Muscle layer of colon (tissue), 2 donors: ENCODE measurements at regions not wholly inside any gene's neighbourhood (a gene's known extent, or its start where the extent isn't known, plus 50 kb on each side); places are given as distances from the start of the nearest gene placed in this dataset.

ENCODE experiments used
- H3K27ac ChIP-seq: one replicate; pipeline ENCODE4 v1.7.0; 2013; ENCODE audit warnings: low read depth, mild to moderate bottlenecking, low read length, moderate library complexity
- H3K27me3 ChIP-seq, 2 donors: one replicate each; pipeline ENCODE4 v1.7.0; 2013; ENCODE audit warnings: low read length in 2 of 2, mild to moderate bottlenecking in 2 of 2; ENCODE audit not compliant: insufficient read depth in 2 of 2, control insufficient read depth in 1 of 2
- H3K36me3 ChIP-seq: one replicate; pipeline ENCODE4 v1.7.0; 2013; ENCODE audit warnings: mild to moderate bottlenecking, low read length; ENCODE audit not compliant: insufficient read depth
- H3K4me1 ChIP-seq: one replicate; pipeline ENCODE4 v1.7.0; 2013; ENCODE audit warnings: mild to moderate bottlenecking, low read length; ENCODE audit not compliant: insufficient read depth
- H3K4me3 ChIP-seq, 2 donors: one replicate each; pipeline ENCODE4 v1.7.0; 2013; ENCODE audit warnings: low read length in 2 of 2, low read depth in 1 of 2, mild to moderate bottlenecking in 1 of 2, moderate library complexity in 1 of 2
- H3K9ac ChIP-seq: one replicate; pipeline ENCODE4 v1.7.0; 2013; ENCODE audit warnings: low read length
- H3K9me3 ChIP-seq: one replicate; pipeline ENCODE4 v1.7.0; 2013; ENCODE audit warnings: mild to moderate bottlenecking, low read length
- donor health status: abdominal sarcoma.
- donor health status: Adenocarcinoma of cecum.

- Histone ChIP-seq H3K27me3 (no peaks in the 10 kb centered on the region), H3K27ac (no peak overlapping the region), H3K4me3 (no peak overlapping the region), H3K36me3 (no peaks in the 10 kb centered on the region), H3K4me1 (no peaks in the 10 kb centered on the region), H3K9ac (no peak overlapping the region), H3K9me3 (no peaks in the 10 kb centered on the region)
Observed at GRCh38 chr12:90203556-90203955, 494.9 kb upstream of the ATP2B1 start.

DNA sequence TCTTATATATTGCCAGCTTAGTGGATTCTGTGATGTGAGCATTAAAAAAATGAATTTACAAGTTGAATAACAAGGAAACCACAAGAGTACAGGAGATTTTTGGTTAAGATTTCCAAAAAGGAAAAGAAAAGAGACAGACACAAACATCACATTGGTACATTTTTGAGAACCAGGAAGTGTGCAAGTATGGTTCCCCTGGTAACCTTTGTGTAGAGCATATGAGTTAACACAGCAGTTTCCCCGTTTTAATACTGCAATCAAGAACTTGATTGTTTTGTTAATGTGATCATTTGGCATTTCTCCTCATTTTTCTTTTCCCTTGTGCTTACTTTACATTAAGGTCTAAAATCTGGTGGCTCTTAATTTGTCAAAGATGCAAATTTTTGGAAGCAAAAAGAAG is 490.4 kb upstream of the ATP2B1 start:
- no peak overlapping the region for H3K27ac ChIP-seq
- H3K9me3 ChIP-seq = no peaks in the 10 kb centered on the region
- H3K36me3 ChIP-seq = no peaks in the 10 kb centered on the region
- H3K4me1 ChIP-seq = no peaks in the 10 kb centered on the region
- H3K9ac ChIP-seq = no peak overlapping the region
- no peaks in the 10 kb centered on the region for H3K27me3 ChIP-seq
- H3K4me3 ChIP-seq = no peak overlapping the region

GRCh38 chr12:90193500-90193899 is 484.9 kb upstream of the ATP2B1 start:
- Histone ChIP-seq H3K36me3 (no peaks in the 10 kb centered on the region), H3K9me3 (no peaks in the 10 kb centered on the region), H3K4me1 (no peaks in the 10 kb centered on the region), H3K27me3 (no peaks in the 10 kb centered on the region), H3K4me3 (no peak overlapping the region), H3K27ac (no peak overlapping the region), H3K9ac (no peak overlapping the region)

DNA sequence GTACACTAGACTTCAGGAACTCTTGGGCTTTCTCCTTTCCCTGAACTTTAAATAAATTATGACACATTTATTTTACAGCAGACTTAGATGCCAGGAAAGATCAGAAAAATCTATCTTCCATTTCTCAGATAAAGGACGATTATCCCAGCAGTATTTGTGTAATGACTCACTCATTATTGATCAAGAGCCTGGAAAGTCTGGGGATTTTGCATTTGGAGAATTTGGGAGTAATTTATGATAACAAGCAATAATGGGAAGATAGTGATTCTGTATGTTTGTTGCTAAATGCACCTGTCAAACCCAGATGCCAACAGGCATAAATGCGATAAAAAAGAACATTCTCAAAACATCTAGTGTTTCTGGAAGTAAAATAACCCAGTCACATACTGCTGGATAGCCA is 480.2 kb upstream of the ATP2B1 start:
- H3K4me3 ChIP-seq = no peak overlapping the region
- H3K27ac ChIP-seq = no peak overlapping the region
- H3K9ac ChIP-seq = no peak overlapping the region
- H3K36me3 ChIP-seq = no peaks in the 10 kb centered on the region
- no peaks in the 10 kb centered on the region for H3K4me1 ChIP-seq
- H3K27me3 ChIP-seq = no peaks in the 10 kb centered on the region
- H3K9me3 ChIP-seq = no peaks in the 10 kb centered on the region

- no peak overlapping the region for H3K27ac ChIP-seq
- no peak overlapping the region for H3K4me3 ChIP-seq
- H3K36me3 ChIP-seq = no peaks in the 10 kb centered on the region
- H3K9ac ChIP-seq = no peak overlapping the region
- H3K4me1 ChIP-seq = no peaks in the 10 kb centered on the region
- H3K27me3 ChIP-seq = no peaks in the 10 kb centered on the region
- H3K9me3 ChIP-seq = no peaks in the 10 kb centered on the region
Observed at GRCh38 chr12:90183201-90183600, 474.6 kb upstream of the ATP2B1 start.

DNA sequence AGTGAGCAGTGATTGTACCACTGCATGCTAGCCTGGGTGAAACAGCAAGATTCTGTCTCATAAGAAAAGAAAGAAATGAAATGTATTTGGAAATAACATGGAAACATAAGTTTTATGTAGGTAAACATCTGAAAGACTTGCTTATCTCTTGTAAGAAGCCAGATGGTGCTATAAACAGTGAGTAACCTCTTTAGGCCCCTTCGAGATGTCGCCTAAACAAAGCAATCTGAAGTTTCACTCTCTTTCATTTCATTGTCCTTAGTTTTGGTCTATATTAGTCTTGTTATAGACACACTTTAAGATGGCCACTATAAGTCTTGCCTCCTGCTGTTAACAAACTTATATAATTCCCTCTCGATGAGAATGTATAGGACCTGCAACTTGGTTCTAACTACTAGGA is 472.6 kb upstream of the ATP2B1 start:
- H3K4me3 ChIP-seq = no peak overlapping the region
- no peaks in the 10 kb centered on the region for H3K9me3 ChIP-seq
- H3K27ac ChIP-seq = no peak overlapping the region
- H3K27me3 ChIP-seq = no peaks in the 10 kb centered on the region
- H3K4me1 ChIP-seq = no peaks in the 10 kb centered on the region
- no peaks in the 10 kb centered on the region for H3K36me3 ChIP-seq
- H3K9ac ChIP-seq = no peak overlapping the region

- Histone ChIP-seq H3K27me3 (no peaks in the 10 kb centered on the region), H3K4me1 (no peaks in the 10 kb centered on the region), H3K27ac (no peak overlapping the region), H3K9ac (no peak overlapping the region), H3K4me3 (no peak overlapping the region), H3K9me3 (no peaks in the 10 kb centered on the region), H3K36me3 (no peaks in the 10 kb centered on the region)
Observed at GRCh38 chr12:90174956-90175355, 466.3 kb upstream of the ATP2B1 start.

- Histone ChIP-seq H3K4me3 (no peak overlapping the region), H3K4me1 (no peaks in the 10 kb centered on the region), H3K27me3 (no peaks in the 10 kb centered on the region), H3K27ac (no peak overlapping the region), H3K36me3 (no peaks in the 10 kb centered on the region), H3K9ac (no peak overlapping the region), H3K9me3 (no peaks in the 10 kb centered on the region)
Observed at GRCh38 chr12:90174198-90174510, 465.5 kb upstream of the ATP2B1 start.

DNA sequence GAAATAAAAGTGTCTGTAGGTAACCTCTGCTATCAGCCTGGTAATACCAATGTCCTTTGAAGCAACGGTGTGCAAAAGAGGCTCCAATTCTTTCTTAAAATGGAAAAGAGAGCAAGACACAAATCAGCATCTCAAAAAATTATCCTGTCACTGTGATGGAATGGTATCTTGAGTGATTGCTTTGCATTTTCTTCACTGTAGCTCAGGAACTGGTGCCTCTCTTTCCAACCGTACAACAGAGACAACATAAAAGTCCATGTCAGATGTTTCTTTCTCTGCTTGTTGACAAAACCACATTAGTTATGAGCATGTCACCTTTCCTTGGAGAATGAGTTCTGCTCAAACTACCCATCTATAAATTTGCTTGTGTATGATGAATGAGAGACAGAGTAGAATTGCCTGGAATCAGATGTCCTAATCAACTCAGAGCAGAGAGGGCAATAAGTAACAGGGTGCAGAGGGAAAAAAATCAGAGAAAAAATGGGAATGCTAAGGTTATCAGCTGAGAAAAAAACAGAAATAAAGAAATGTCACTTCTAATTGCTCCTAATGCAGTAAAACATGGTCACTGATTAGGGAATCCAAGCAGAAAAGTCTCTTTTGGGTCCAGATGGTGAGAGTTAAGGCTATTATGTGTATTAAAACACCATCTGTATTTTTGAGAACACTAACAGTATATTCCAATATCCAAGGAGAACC is 465.0 kb upstream of the ATP2B1 start:
- Histone ChIP-seq H3K27me3 (no peaks in the 10 kb centered on the region), H3K27ac (no peak overlapping the region), H3K4me3 (no peak overlapping the region), H3K4me1 (no peaks in the 10 kb centered on the region), H3K36me3 (no peaks in the 10 kb centered on the region), H3K9ac (no peak overlapping the region), H3K9me3 (no peaks in the 10 kb centered on the region)

GRCh38 chr12:90172524-90172923 is 463.9 kb upstream of the ATP2B1 start:
- no peak overlapping the region for H3K9ac ChIP-seq
- H3K36me3 ChIP-seq = no peaks in the 10 kb centered on the region
- no peaks in the 10 kb centered on the region for H3K4me1 ChIP-seq
- no peak overlapping the region for H3K4me3 ChIP-seq
- no peaks in the 10 kb centered on the region for H3K9me3 ChIP-seq
- no peak overlapping the region for H3K27ac ChIP-seq
- H3K27me3 ChIP-seq = no peaks in the 10 kb centered on the region

GRCh38 chr12:90170740-90171139 is 462.1 kb upstream of the ATP2B1 start:
- Histone ChIP-seq H3K4me1 (no peaks in the 10 kb centered on the region), H3K27me3 (no peaks in the 10 kb centered on the region), H3K4me3 (no peak overlapping the region), H3K27ac (no peak overlapping the region), H3K36me3 (no peaks in the 10 kb centered on the region), H3K9ac (no peak overlapping the region), H3K9me3 (no peaks in the 10 kb centered on the region)

DNA sequence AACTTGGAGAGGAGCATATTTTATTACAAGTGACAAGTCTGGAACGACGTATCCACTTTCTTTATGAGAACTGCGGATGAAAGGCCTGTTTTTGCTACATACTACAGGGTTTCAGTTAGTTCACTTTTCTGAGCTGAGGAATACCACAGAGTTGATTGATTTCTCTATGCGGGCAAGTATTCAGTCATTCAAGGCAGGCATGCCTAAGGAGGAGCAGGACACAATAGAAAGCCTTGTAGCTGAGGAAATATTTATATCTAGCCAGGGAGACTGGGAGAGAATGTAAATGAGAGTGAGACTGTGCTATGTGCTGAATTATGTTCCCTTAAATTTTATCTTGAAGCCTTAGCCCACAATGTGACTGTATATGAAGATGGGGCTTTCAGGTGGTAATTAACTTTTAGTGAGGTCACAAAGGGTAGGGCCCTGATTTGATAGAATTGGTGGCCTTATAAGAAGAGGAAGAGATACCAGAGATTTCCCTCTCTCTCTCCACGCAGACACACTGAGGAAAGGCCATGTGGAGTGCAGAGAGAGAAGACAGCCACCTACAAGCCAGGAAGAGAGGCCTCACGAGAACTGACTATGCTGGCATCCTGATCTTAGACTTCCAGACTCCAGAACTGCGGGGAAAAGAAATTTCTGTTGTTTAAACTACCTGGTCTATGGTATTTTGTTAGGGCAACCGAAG is 459.0 kb upstream of the ATP2B1 start:
- no peaks in the 10 kb centered on the region for H3K27me3 ChIP-seq
- H3K4me1 ChIP-seq = no peaks in the 10 kb centered on the region
- no peak overlapping the region for H3K4me3 ChIP-seq
- no peak overlapping the region for H3K27ac ChIP-seq
- no peaks in the 10 kb centered on the region for H3K9me3 ChIP-seq
- H3K36me3 ChIP-seq = no peaks in the 10 kb centered on the region
- H3K9ac ChIP-seq = no peak overlapping the region
